Breast epithelium (tissue), 3 donors: ENCODE measurements at regions not wholly inside any gene's neighbourhood (a gene's known extent, or its start where the extent isn't known, plus 50 kb on each side); places are given as distances from the start of the nearest gene placed in this dataset.

ENCODE experiments used
- CTCF ChIP-seq, 3 donors: fragments of 450-650 bp; IDR thresholded peaks; one replicate each; pipeline ENCODE4 v1.5.1; 2016 to 2017; ENCODE audit warnings: antibody characterized with exemption in 3 of 3, mild to moderate bottlenecking in 3 of 3, moderate library complexity in 3 of 3
- POLR2A ChIP-seq: fragments of 450-650 bp; IDR thresholded peaks from one replicate; pipeline ENCODE4 v1.6.1; 2016; ENCODE audit warnings: antibody characterized with exemption, mild to moderate bottlenecking, moderate library complexity
- POLR2AphosphoS5 ChIP-seq, 3 donors: sonication (generic); formaldehyde crosslinking; IDR thresholded peaks; one replicate each; pipeline ENCODE4 v1.6.1; 2017; ENCODE audit warnings: antibody characterized with exemption in 3 of 3

- TF ChIP-seq CTCF (IDR thresholded peaks at IDR 0.05) (no peak), POLR2AphosphoS5 (IDR thresholded peaks at IDR 0.05) (no peak), POLR2A (no peak)
These were observed 187.5 kb upstream of the SOX9 start for GRCh38 chr17:71933306-71933705.
